H1 (cell line): ENCODE measurements at regions not wholly inside any gene's neighbourhood (a gene's known extent, or its start where the extent isn't known, plus 50 kb on each side); places are given as distances from the start of the nearest gene placed in this dataset.
"Not testable (repeated sequence)": the region's sequence is repeated elsewhere in the genome, so short reads cannot be mapped to it uniquely, and the experiment has no call there.

Source experiments
- CTCF ChIA-PET: fragments of 300-600 bp; sonication (Branson Sonifier 250); formaldehyde crosslinking; loops from one replicate; lab custom pipeline; 2021; ENCODE audit not compliant: partially characterized antibody; lab: Charles Lee
- POLR2A ChIA-PET: fragments of 300-600 bp; sonication (Branson Sonifier 250); formaldehyde crosslinking; loops from one replicate; lab custom pipeline; 2021; ENCODE audit warnings: inconsistent platforms; ENCODE audit not compliant: partially characterized antibody; lab: Charles Lee
- DNase-seq, 2 experiments: peaks; one replicate each; pipeline versions ENCODE4 v3.0.0 to v3.0.0-alpha.2; 2010 to 2022; ENCODE audit warnings: low spot score in 2 of 2, low read depth in 1 of 2, mixed read lengths in 1 of 2
- FAIRE-seq: peaks from 2 replicates; lab custom pipeline; 2011; peaks lifted over from hg19 to GRCh38; lab: Jason Lieb, UNC
- H2AFZ ChIP-seq: 2 replicates; pipeline ENCODE4 v1.8.1; 2012; ENCODE audit warnings: low read length, inconsistent platforms
- H2AK5ac ChIP-seq: 2 replicates; pipeline ENCODE4 v1.6.1; 2013; ENCODE audit warnings: low read depth, low read length
- H2BK120ac ChIP-seq: replicated peaks from 2 replicates; pipeline ENCODE3; 2013; ENCODE audit warnings: low read depth, low read length, inconsistent platforms
- H2BK12ac ChIP-seq: 2 replicates; pipeline ENCODE4 v1.6.1; 2013; ENCODE audit warnings: low read depth, low read length
- H2BK15ac ChIP-seq: 2 replicates; pipeline ENCODE4 v1.6.1; 2013; ENCODE audit warnings: low read length
- H2BK20ac ChIP-seq: 2 replicates; pipeline ENCODE4 v1.6.1; 2013; ENCODE audit warnings: low read length
- H2BK5ac ChIP-seq: 2 replicates; pipeline ENCODE4 v1.6.1; 2013; ENCODE audit warnings: low read depth, low read length
- H3K14ac ChIP-seq: 2 replicates; pipeline ENCODE4 v1.6.1; 2013; ENCODE audit warnings: inconsistent platforms; ENCODE audit not compliant: insufficient read length
- H3K18ac ChIP-seq: 2 replicates; pipeline ENCODE4 v1.6.1; 2013; ENCODE audit warnings: low read length; ENCODE audit errors: extremely low read depth
- H3K23ac ChIP-seq: 2 replicates; pipeline ENCODE4 v1.6.1; 2013; ENCODE audit warnings: inconsistent platforms; ENCODE audit not compliant: insufficient read length
- H3K23me2 ChIP-seq: 2 replicates; pipeline ENCODE4 v1.6.1; 2013; ENCODE audit warnings: low read depth, low read length
- H3K27ac ChIP-seq: 2 replicates; pipeline ENCODE4 v1.6.1; 2011; ENCODE audit warnings: low read depth, low read length, inconsistent platforms
- H3K27me3 ChIP-seq, 4 experiments: replicated peaks in 1 of 4; 1 replicate in 1 of 4; 2 replicates in 3 of 4; pipeline versions ENCODE4 v1.6.1 to v1.8.1; 2011 to 2013; ENCODE audit warnings: low read length in 3 of 4, mild to moderate bottlenecking in 3 of 4, inconsistent platforms in 2 of 4, mixed read lengths in 2 of 4, moderate library complexity in 1 of 4; ENCODE audit not compliant: control insufficient read depth in 3 of 4, insufficient read depth in 3 of 4; ENCODE audit errors: extremely low read depth in 1 of 4
- H3K36me3 ChIP-seq, 4 experiments: 2 replicates each; pipeline versions ENCODE4 v1.6.1 to v1.8.1; 2011 to 2013; ENCODE audit warnings: mild to moderate bottlenecking in 4 of 4, low read length in 3 of 4, moderate library complexity in 2 of 4, control low read depth in 1 of 4, inconsistent platforms in 1 of 4; ENCODE audit not compliant: insufficient read depth in 4 of 4, control insufficient read depth in 2 of 4
- H3K4ac ChIP-seq: replicated peaks from 2 replicates; pipeline ENCODE3; 2013; ENCODE audit warnings: low read length, low read depth, mixed read lengths, inconsistent platforms; ENCODE audit not compliant: insufficient read length
- H3K4me1 ChIP-seq, 4 experiments: replicated peaks in 1 of 4; 1 replicate in 1 of 4; 2 replicates in 3 of 4; pipeline versions ENCODE4 v1.6.1 to v1.8.1; 2011 to 2013; ENCODE audit warnings: low read length in 3 of 4, inconsistent platforms in 2 of 4, mixed read lengths in 1 of 4; ENCODE audit not compliant: insufficient read depth in 4 of 4, control insufficient read depth in 3 of 4
- H3K4me2 ChIP-seq, 2 experiments: 2 replicates each; pipeline versions ENCODE4 v1.6.1 to v1.8.1; 2011 to 2013; ENCODE audit warnings: low read depth in 2 of 2, low read length in 2 of 2, control low read depth in 1 of 2, inconsistent platforms in 1 of 2, mild to moderate bottlenecking in 1 of 2; ENCODE audit not compliant: insufficient read depth in 1 of 2
- H3K4me3 ChIP-seq, 4 experiments: fragments of 200-600, 300-600 bp in 1 of 4; sonication (generic), shearing (Covaris generic), sonication (Bioruptor Twin) in 1 of 4; 2 replicates each; pipeline versions ENCODE4 v1.5.1 to v1.8.1; 2011 to 2016; ENCODE audit warnings: low read length in 4 of 4, low read depth in 3 of 4, control low read depth in 2 of 4, inconsistent platforms in 2 of 4, mild to moderate bottlenecking in 2 of 4, mixed read lengths in 1 of 4, moderate library complexity in 1 of 4; ENCODE audit not compliant: insufficient read depth in 2 of 4; ENCODE audit errors: extremely low read depth in 1 of 4
- H3K56ac ChIP-seq: replicated peaks from 2 replicates; pipeline ENCODE3; 2013; ENCODE audit warnings: low read depth, mild to moderate bottlenecking, mixed read lengths, low read length, inconsistent platforms; ENCODE audit not compliant: insufficient read length
- H3K79me1 ChIP-seq: 2 replicates; pipeline ENCODE4 v1.6.1; 2013; ENCODE audit warnings: low read depth, low read length, control low read depth
- H3K79me2 ChIP-seq, 2 experiments: 2 replicates each; pipeline versions ENCODE4 v1.6.1 to v1.8.1; 2012 to 2013; ENCODE audit warnings: low read length in 2 of 2, mild to moderate bottlenecking in 2 of 2, inconsistent platforms in 1 of 2; ENCODE audit not compliant: insufficient read depth in 2 of 2, control insufficient read depth in 1 of 2
- H3K9ac ChIP-seq, 4 experiments: replicated peaks in 1 of 4; 1 replicate in 1 of 4; 2 replicates in 3 of 4; pipeline versions ENCODE4 v1.6.1 to v1.8.1; 2011 to 2013; ENCODE audit warnings: low read depth in 3 of 4, low read length in 3 of 4, control low read depth in 2 of 4, mild to moderate bottlenecking in 2 of 4, moderate library complexity in 2 of 4, inconsistent platforms in 1 of 4; ENCODE audit errors: extremely low read depth in 1 of 4
- H3K9me3 ChIP-seq, 2 experiments: 2 replicates each; pipeline versions ENCODE4 v1.6.1 to v1.8.1; 2012 to 2013; ENCODE audit warnings: mild to moderate bottlenecking in 2 of 2, moderate library complexity in 2 of 2, control low read depth in 1 of 2, inconsistent platforms in 1 of 2, low read depth in 1 of 2, low read length in 1 of 2, mixed read lengths in 1 of 2; ENCODE audit not compliant: insufficient read depth in 2 of 2
- H4K20me1 ChIP-seq, 2 experiments: replicated peaks in 1 of 2; 2 replicates each; pipeline versions ENCODE3 to v1.8.1; 2011 to 2013; ENCODE audit warnings: inconsistent platforms in 2 of 2, low read length in 2 of 2, mild to moderate bottlenecking in 1 of 2; ENCODE audit not compliant: insufficient read depth in 2 of 2, control insufficient read depth in 1 of 2
- H4K5ac ChIP-seq: 2 replicates; pipeline ENCODE4 v1.6.1; 2013; ENCODE audit warnings: low read length, low read depth, mixed read lengths, inconsistent platforms; ENCODE audit not compliant: insufficient read length
- H4K8ac ChIP-seq: 2 replicates; pipeline ENCODE4 v1.8.0; 2013; ENCODE audit warnings: mild to moderate bottlenecking, moderate library complexity, low read length, inconsistent platforms; ENCODE audit not compliant: insufficient read depth; ENCODE audit errors: extremely low read depth
- H4K91ac ChIP-seq: replicated peaks from 2 replicates; pipeline ENCODE3; 2013; ENCODE audit warnings: low read length, mixed read lengths, inconsistent platforms; ENCODE audit not compliant: insufficient read length
- WGBS, 2 experiments: shearing (Covaris generic) in 1 of 2; methylation state at CpG; one replicate each; pipeline versions ENCODE4 v1.1.6 to v1.1.7; 2013 to 2015; ENCODE audit warnings: low lambda C conversion rate in 2 of 2, mixed read lengths in 2 of 2, inconsistent platforms in 1 of 2, low coverage in 1 of 2, missing lambda C conversion rate in 1 of 2; ENCODE audit not compliant: insufficient replicate concordance in 2 of 2, insufficient coverage in 1 of 2, insufficient read length in 1 of 2; ENCODE audit errors: extremely low coverage in 1 of 2, missing lambda C conversion rate in 1 of 2; 5-methylcytosine and 5-hydroxymethylcytosine counted together

GRCh38 chr3:75432466-75432865, 231.7 kb upstream of the FRG2C start:
- FAIRE-seq, H3K4me2 ChIP-seq, H2AK5ac ChIP-seq, H2AFZ ChIP-seq, H4K91ac ChIP-seq, H2BK20ac ChIP-seq, H3K56ac ChIP-seq, H2BK15ac ChIP-seq, H3K4ac ChIP-seq, H3K23me2 ChIP-seq, H4K20me1 ChIP-seq, H3K4me3 ChIP-seq, H3K9me3 ChIP-seq, H3K23ac ChIP-seq, H3K79me2 ChIP-seq, H2BK12ac ChIP-seq, H3K9ac ChIP-seq, H3K36me3 ChIP-seq, H2BK120ac ChIP-seq, CTCF ChIA-PET, H3K27ac ChIP-seq, H3K18ac ChIP-seq, H4K8ac ChIP-seq, H3K27me3 ChIP-seq, H2BK5ac ChIP-seq, H3K79me1 ChIP-seq, H3K14ac ChIP-seq, H3K4me1 ChIP-seq, POLR2A ChIA-PET, DNase-seq, H4K5ac ChIP-seq: not testable (repeated sequence)
- 88% methylated on average over 5 of the region's 5 CpGs; no CpG with 5 or more reads in 1 of the 2 experiments for WGBS, 2 experiments

DNA sequence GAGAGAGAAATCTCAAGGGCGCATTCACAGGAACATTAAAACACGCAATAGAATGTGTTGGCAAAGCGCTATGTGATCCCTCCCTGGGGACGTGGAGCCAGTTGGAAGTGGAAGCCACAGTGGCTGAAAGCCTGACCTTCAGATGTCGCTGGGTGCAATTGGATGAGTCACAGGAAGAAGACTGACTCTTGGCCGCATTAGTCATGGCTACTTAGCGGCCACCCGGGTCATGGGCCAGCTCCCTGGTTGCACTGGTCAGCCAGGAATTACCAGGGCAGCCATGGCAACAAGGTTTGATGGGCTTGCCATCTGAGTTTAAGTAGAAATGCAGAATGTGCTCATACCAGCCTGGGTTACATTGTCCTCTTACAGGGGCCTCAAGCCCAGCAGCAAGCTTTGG, 231.2 kb upstream of the FRG2C start:
- H3K9ac ChIP-seq, DNase-seq: not testable (repeated sequence)

More for the DNA sequence above, 231.2 kb upstream of the FRG2C start:
- FAIRE-seq, H3K4me3 ChIP-seq, H2AFZ ChIP-seq, H3K27ac ChIP-seq, H4K91ac ChIP-seq, H3K79me1 ChIP-seq, CTCF ChIA-PET, H4K20me1 ChIP-seq, H3K56ac ChIP-seq, H3K4me1 ChIP-seq, H3K4me2 ChIP-seq, H3K4ac ChIP-seq, POLR2A ChIA-PET, H2BK12ac ChIP-seq, H2BK15ac ChIP-seq, H3K9me3 ChIP-seq, H4K8ac ChIP-seq, H3K79me2 ChIP-seq, H2BK20ac ChIP-seq, H3K18ac ChIP-seq, H2BK5ac ChIP-seq, H3K23ac ChIP-seq, H4K5ac ChIP-seq, H3K36me3 ChIP-seq, H3K23me2 ChIP-seq, H2BK120ac ChIP-seq, H2AK5ac ChIP-seq, H3K14ac ChIP-seq, H3K27me3 ChIP-seq: not testable (repeated sequence)
- 87% methylated on average over 6 of the region's 8 CpGs; no CpG with 5 or more reads in 1 of the 2 experiments for WGBS, 2 experiments
